Renal pelvis (tissue), 1 donor: ENCODE measurements at regions not wholly inside any gene's neighbourhood (a gene's known extent, or its start where the extent isn't known, plus 50 kb on each side); places are given as distances from the start of the nearest gene placed in this dataset.
"Not testable (repeated sequence)": the region's sequence is repeated elsewhere in the genome, so short reads cannot be mapped to it uniquely, and the experiment has no call there.

ENCODE experiments used
- DNase-seq: peaks from one replicate; pipeline ENCODE4 v3.0.0-alpha.2; 2013

DNA sequence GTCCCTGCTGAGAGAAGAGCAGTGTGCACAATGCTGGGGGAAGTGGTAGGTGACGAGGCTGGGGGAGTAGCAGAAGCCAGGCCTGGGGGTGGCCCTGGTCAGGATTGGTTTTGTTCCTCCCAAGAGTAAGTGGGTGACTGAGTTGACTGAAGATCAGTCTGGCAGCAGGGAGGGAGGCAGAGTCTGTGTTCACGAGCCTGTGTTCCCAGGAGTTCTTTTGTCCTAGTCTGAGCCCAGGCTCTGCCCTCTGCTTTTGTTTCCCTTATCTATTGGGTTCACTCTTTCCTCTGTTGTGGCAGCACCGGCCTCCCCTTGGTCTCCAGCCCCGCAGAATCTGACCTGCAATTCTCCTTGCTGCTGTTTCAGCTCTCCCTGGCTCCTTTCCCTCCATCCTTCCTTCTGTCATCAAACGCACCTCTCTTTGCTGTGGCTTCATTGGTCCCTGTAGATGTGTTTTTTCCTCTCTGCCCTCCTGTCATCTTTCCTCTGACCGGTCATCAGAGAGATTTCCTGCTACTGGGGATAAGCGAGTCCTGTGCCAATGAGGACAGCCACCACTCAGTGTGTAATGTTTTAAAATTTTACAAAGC lies 607.4 kb downstream of the KIF4B start:
- no peak for DNase-seq

DNA sequence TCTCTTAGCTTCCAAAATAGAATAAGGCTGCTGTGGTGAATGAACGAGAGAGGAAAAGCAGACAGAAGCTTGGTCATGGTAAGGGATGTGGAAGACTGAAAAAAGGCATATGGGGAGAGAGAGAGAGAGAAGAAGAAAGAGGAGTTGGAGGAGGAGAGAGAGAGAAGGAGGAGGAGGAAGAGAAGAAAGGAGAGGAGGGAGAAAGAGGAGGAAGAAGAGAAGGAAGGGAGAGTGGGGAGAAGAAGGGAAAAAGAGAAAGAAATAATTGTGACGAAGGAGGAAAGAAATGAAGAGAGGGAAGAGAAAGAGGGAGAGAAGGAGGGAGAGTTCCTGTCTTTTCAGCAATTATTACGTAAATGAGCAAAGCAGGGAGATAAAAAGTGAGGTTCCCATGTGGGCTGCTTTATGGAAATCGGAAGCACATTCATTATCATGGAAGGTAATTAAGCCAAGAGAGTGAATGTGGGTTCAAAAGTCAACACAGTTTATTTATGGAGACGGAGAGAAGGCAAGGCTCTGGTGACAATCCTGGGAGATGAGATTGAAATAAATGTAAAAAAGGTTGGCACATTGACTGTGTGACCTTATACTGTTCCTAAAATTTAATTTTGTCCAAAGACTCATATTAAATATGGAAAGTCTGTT lies 611.2 kb downstream of the KIF4B start:
- no peak for DNase-seq

DNA sequence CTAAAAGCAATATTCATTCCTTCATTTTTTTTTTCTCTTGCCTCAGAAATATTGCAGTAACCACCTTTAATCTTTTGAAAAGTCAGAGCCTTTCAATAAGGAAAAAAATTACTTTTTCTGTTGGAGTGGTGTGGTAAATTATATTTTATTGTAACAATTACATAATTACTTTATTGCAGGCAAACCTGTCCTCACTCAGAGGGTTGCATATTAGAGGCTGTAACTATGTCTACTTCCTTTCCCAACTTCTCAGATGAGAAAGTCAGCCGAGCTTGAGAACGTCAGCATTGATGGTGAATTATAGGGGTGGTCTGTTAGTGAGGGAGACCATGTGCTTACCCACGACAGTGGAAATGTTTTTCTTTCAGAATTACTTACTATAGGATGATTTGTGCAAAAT lies 611.8 kb downstream of the KIF4B start:
- no peak for DNase-seq

DNA sequence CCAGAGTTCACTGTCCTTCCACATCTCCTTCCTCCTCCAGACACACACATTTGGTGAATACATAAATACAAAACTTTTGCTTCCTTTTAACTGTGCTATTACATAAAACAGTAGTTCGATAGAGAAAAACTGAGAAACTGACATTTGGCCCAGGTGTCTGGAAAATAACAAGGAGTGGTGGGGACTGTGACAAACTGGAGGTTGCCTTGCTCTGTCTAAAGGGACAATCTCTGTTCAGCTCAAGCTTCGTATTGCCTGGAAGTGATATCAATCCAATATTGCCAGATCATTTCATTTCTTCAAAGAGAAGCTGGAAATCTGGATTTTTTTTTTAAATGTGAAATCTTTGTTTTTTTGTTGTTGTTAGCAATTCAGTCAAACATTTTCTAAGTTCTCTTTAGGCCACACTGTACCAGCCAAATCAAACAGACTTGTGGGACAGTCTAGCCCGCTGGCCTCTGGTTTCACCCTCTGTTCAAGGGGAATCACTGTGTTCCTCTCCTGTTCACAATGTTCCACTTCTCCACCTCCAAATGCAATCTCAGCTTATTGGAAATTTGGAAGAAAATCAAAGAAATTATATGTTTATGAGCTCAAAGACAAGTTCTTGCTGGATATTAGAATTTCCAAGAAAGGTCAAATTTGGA lies 612.5 kb downstream of the KIF4B start:
- no peak for DNase-seq

DNA sequence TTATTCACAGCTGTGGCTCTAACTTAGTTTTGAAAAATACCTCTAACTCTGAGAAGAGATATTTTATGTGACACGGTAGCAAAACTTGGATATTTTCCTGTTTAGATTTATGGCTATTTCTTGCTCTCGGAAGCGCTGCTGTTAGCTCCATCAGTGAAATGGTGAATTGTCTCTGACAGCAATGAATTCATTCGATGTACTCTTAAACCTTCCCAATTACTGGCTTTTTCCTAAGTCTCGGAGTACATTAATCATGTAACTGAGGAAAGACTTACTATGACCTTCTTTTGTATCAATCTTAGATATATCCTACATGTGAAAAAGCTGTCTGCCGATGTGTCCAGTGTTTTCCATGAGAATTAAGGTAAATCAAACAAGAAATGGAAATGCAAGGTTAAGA lies 613.0 kb downstream of the KIF4B start:
- DNase-seq: no peak

DNA sequence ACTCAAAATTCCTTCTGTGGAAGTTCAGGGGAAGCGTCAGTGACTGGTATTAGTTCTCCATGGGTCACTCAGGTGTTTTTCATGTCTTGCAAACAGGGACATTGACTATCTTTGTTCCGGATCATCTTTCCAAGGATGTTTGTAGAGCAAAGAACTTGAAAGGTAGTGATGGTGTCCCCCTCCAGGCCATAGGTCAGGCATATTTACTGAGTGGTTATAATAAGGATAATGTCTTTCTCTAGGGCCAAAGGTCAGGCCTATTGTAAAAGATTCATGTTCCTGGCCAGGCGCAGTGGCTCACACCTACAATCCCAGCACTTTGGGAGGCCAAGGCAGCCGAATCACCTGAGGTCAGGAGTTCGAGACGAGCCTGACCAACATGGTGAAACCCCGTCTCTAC lies 614.8 kb downstream of the KIF4B start:
- DNase-seq: no peak

DNA sequence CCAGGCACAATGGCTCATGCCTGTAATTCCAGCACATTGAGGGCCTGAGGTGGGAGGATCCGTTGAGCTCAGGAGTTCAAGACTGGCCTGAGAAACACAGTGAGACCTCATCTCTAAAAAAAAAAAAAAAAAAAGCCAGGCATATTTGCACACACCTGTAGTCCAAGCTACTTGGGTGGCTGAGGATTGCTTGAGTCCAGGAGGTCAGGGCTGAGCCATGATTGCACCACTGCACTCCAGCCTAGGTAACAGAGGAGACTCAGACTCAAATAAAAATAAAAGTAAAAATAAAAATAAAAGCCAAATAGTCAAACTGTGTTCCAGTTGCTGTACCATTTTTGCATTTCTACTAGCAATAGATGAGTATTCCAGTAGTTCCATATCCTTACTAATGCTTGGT lies 616.0 kb downstream of the KIF4B start:
- DNase-seq: no peak

DNA sequence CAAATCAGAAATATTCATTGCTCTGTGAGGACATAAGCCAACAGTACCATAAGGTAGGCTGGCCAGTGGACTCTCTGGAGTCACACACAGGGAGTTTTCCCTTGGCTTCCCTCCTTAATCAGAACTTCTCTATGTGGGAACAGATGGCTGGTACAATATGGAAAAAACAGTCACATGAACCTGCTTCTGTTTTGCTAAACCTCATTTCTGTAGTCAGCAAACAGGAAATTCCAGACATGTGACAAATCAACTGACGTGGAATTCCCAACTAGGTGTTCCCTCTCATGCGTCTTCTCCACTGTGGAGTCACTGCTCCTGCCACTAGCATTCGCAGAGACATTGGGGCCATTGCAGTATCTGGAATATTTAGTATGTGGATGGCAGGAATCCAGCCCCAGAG lies 617.6 kb downstream of the KIF4B start:
- DNase-seq: no peak

DNA sequence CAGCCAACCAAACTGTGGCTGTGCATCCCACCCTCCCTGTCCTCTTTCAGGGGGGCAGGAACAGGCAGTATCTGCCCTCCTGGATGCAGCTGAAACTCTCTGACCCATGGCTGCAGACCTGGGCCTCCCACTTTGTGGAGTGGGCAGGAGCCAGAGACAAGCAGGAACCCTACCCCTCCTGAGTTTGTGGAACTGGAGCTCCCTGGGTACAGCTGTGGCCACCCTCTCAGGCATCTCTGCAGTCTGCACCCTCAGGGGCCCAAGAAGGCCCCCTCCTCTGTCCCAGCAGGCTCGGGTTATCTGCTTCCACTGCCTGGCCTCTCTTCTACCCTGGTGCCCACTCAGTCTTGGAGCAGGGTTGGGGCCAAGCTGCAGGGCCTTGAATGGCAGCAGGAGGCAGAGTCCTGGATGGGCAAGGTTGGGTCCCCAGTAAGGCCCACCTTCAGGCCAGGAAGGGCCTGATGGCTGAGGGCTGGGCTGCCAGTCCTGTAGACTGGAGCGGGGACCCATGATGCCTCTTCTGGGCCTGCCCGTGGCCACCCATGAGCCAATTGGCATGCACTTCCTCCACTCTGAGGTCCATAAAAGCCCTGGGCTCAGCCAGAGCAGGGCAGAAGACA lies 619.9 kb downstream of the KIF4B start:
- no peak for DNase-seq

DNA sequence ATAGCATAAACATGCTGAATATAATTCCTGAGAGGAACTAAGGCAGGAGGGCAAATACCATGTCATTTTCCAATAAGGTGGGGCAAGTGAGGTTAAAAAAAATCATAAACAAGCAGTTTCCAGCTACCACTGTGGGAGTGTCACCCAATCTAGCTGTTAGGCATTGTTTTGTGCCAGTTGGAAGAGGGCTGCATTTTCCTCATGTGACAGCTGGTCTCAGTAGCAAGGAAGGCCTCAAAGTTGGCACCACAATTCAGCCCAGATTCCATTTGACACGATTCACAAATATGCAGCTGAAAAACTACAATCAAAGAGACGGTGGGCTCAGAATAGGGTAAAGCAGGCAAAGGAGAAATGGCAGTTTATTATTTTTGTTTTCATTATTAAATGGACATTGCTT lies 636.1 kb downstream of the KIF4B start:
- no peak for DNase-seq

DNA sequence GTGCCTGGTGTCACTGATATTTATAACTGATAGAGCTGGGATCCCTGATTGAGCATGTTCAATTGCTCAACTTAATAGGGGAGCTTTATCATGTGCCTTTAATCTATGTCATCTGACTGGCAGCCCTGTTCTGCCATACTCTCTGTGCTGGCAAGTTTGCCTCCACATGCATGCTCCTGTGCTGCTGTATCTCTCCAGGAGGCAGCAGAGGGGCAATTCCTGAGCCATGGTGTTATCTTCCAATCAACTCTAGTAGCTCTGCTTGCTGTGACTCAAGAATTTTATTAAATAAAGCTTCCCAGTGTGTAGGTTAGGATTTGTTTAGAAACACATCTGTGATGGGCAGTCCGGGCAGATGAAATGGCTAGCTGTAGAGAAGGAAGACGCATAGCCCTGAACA lies 642.0 kb downstream of the KIF4B start:
- no peak for DNase-seq

DNA sequence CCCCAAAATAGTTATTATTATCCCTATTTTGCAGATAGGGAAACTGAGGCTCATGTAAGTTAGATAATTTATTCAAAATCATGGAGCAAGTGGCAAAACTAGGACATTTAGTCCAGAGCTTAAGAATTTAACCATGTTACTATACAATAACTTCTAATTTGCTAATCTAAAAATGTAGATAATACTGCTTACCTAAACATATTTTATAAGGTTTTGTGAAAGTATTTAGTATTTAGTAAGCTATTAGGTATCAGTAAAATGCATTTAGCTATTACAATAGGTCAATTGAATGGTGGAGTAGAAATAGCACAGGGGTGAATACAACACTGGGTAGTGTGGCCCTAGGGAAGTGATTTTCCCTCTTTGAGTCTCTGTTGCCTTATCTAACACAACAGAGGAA lies 648.3 kb downstream of the KIF4B start:
- DNase-seq: no peak

DNA sequence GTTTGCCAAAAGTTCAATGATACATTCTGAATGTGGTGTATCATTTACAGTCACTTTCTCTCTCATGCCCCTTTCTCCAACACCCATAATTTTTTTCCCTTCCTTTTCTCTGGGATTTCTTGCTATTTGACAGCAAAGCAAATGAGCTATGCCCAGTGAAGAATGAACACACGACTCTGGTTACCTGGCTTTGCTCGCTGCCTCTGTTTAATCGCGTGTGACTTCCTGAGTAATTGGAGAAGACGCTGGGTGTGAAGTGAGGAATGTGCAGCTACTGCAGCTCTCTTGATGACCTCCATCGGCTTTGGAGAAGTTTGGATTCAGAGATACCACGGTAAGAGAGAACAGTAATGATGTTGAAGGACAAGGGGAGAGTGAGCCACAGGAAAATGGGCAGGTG lies 651.8 kb downstream of the KIF4B start:
- DNase-seq: peak; percentile 83

DNA sequence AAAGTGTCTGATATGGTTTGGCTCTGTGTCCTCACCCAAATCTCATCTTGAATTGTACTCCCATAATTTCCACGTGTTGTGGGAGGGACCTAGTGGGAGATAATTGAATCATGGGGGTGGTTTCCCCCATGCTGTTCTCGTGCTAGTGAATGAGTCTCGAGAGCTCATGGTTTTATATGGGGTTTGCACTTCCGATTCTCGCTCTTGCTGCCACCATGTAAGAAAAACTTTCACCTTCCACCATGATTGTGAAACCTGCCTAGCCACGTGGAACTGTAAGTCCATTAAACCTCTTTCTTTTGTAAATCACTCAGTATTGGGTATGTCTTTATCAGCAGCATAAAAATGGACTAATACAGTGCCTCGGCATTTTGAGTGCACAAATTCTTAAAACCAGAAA lies 655.0 kb upstream of the SGCD start:
- DNase-seq: not testable (repeated sequence)

DNA sequence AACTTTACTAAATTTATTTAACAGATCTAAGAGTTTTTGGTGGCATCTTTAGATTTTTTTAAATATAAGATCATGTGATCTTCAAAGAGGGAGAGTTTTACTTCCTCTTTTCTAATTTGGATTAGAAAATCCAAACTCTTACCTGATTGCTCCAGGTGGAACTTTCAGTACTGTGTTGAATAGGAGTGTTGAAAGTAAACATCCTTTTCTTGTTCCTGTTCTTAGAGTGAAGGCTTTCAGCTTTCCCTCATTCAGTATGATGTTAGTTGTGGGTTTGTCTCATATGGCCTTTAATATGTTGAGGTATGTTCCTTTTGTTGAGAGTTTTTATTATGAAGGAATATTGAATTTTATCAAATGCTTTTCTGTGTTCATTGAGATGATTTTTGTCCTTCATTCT lies 650.0 kb upstream of the SGCD start:
- no peak for DNase-seq

DNA sequence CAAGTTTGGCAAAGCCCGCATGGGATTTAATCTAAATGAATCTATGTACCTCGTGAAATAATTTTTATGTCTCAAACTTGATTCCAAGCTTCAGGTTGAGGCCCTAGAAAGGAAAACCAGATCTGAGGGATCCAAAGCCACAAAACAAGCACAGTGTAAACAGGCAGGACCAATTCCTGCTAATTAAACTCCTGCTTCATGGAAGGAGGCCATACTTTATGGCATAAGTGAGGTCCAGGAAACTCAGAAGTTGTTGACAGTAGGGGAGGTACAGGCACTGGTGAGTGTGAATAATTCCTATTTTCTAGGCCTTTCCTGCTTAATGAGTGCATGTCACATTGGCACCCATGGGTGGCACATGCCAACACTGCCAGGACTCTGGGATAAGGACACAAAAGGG lies 648.6 kb upstream of the SGCD start:
- no peak for DNase-seq

DNA sequence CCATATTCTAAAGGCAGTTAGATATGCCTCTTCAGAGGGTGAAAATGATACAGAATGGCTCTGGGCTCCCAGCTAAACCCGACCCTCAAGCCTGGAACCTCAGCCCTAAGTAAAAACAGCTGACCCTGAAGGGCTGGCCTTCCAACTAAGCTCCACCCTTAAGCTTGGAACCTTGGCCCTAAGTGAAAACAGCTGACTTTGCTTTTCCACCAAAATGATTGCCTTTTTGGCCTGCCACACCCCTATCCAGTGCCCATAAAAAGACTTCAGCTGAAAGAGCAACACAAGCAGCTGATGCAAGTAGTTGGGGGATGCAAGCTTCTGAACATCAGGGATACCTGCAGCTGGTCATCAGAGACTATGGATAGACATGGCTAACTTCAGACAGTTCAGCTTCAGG lies 647.4 kb upstream of the SGCD start:
- no peak for DNase-seq

DNA sequence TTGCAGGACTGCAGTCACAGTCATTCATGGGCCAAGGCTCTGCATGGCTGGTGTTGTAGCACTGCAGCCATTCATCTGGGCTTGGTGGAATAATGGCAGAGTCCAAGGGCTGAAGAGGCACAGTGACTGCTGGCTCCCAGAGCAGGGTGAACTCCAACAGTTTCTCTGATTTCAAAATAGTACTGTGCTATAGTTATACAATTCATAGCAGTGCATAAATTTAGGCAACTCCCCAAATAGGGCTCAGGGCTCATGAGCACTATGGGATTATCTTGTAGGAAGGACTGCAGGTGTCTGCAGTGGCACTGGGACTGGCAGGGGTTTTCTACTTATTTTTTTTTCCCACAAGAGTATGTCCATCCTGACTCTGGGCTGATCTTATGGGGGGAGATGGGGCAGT lies 642.5 kb upstream of the SGCD start:
- no peak for DNase-seq

DNA sequence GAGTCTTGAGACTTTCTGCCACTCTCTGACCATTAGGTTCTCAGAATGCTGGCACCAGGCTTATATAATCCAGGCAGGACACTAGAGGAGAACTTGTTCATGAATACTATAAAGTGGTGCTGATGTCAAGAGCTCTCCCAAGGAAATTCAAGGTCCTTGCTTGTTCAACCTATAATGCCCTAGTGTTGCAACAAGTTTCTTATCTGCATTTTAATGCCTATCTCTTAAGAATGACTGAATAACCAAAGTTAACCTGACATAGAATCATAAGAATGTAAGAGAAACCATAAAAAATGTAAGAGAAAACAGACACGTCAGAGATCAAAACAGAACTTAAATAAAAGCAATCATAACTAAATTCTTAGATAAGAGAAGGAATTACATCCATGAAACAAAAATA lies 640.8 kb upstream of the SGCD start:
- DNase-seq: no peak

DNA sequence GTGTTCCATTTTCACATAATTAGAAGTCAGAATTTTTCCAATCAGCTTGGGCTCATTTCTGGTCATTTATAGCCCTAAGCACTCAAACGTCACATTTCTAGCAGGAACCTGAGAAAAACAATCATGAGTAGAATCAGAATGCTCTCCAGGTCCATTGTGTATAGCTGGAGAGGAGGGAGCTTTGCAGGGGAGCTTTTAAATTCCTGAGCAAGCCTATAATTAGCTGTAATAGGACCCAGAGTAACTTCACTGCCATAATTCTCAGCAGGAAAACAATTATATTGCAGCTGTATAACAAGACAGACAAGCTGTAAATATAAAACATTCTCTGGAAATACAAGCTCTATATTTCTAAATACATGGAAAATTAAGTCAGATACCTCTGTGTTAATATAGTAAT lies 637.6 kb upstream of the SGCD start:
- DNase-seq: no peak

DNA sequence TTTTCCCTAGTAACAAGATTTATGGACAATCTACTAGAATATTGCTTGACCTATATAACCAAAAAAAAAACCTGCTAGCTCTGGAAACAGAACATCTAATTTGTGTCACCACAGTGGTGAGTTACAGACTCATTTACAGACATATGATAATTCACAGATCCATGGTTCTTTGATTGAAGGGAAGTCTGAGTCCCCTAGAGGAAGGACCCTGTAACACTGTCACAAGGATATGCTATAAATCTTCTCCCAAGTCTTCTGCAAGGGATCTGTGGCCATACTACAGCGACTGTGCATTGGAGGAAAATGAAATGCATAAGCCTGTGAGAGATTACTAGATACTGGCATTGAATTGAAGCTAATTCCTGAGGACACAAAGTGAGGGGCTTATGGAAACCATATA lies 630.6 kb upstream of the SGCD start:
- no peak for DNase-seq

DNA sequence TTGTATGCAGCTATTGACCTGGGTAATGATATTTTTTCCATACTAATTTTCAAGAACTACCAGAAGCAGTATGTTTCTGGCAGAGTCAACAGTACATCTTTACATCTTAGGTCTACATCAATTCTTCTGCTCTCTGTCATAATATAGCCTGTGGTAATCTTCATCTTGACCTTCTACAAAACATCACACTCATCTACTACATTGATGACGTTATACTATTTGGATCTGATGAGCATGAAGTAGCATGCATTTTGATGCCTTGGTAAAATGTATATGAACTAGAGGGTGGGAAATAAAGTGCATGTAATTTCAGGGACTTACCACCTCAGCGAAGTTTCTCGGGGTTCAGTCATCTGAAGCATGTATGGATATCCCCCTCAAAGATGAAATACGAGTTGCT lies 629.7 kb upstream of the SGCD start:
- DNase-seq: no peak

DNA sequence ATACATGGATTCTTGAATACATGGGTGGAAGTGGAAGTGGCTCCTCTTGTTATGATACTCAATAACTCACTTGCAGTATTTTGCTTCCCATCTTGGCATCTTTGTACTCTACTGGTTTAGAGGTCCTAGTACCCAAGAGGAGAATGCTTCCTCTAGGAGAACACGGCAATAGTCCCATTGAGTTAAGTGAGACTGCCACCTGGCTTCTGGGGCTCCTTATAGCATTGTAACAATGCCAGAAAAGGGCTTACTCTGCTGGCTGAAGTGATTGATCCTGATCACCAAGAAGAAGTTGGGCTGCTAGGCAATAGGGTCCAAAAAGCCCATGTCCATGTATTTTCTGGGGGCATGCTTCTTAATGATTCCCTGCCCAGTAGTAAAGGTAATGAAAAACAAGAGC lies 627.6 kb upstream of the SGCD start:
- no peak for DNase-seq

DNA sequence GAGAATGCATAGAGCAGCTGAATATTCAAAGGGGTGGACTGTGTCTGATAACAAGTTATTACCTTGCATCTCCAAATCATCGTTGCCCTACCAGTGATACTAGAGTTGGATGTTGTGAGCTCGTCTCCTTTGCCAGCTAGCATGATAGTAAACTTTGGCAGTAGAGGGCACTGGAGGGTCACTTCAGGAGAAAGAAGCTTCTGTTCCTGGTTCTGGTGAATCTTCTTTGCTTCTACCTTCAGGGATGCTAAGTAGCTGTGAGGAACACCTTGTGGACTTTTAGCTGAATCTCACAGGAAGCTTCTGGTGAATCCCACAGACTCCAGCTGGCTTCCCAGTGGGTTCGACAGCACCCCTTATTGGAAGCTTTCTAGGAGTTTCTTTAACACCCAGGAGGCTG lies 626.6 kb upstream of the SGCD start:
- DNase-seq: no peak
